ENCODE measurements at regions not wholly inside any gene's neighbourhood (a gene's known extent, or its start where the extent isn't known, plus 50 kb on each side); places are given as distances from the start of the nearest gene placed in this dataset.

DNA sequence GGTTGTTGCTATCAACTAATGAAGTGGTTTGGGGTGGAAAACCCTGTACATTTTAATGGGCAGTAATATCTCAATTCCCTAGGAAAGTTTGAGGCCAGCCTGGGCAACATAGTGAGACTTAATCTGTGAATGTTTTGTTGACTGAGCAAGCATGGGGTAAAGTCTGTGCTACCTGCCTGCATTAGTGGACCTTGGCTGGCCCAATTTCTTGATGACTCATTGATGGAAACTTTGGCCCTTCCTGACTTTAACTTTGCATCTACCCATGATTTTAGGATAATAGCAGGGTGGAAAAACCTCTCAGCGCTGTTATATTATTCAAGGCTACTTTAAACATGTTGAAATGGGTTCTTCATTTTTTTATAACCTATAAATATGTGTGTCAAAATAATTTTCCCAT is 389.4 kb upstream of the RORB start:
- no peak overlapping the region for H3K4me3 ChIP-seq (ENCODE audit: control insufficient read depth, low read depth, low read length)
- no peak for DNase-seq (ENCODE audit: low read depth)
- TF ChIP-seq, protein P1, sequence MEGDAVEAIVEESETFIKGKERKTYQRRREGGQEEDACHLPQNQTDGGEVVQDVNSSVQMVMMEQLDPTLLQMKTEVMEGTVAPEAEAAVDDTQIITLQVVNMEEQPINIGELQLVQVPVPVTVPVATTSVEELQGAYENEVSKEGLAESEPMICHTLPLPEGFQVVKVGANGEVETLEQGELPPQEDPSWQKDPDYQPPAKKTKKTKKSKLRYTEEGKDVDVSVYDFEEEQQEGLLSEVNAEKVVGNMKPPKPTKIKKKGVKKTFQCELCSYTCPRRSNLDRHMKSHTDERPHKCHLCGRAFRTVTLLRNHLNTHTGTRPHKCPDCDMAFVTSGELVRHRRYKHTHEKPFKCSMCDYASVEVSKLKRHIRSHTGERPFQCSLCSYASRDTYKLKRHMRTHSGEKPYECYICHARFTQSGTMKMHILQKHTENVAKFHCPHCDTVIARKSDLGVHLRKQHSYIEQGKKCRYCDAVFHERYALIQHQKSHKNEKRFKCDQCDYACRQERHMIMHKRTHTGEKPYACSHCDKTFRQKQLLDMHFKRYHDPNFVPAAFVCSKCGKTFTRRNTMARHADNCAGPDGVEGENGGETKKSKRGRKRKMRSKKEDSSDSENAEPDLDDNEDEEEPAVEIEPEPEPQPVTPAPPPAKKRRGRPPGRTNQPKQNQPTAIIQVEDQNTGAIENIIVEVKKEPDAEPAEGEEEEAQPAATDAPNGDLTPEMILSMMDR (conservative IDR thresholded peaks at IDR 0.05; ENCODE audit: control insufficient read depth, insufficient read depth, low read depth, low read length): no peak

DNA sequence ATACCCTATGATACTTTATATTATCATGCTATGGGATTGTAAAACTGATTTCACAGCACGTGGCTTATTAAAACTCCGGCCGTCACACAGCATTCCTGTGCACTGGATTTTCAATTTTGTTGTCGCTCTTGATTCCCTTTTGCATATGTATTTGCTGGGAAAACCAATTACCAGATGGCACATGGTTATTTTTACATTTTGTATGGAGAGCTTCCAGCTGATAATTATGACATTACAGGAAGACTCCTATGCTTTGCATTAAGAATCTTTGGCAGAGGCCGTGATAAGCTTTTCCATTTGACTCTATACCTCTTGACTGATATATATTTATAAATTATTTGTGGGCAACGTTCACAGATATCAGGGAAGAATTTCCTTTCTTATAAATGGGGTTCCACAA is 381.2 kb upstream of the RORB start:
- no peak overlapping the region for H3K4me3 ChIP-seq (ENCODE audit: control insufficient read depth, low read depth, low read length)
- no peak for DNase-seq (ENCODE audit: low read depth)
- TF ChIP-seq, protein P1 (conservative IDR thresholded peaks at IDR 0.05; ENCODE audit: control insufficient read depth, insufficient read depth, low read depth, low read length): no peak

DNA sequence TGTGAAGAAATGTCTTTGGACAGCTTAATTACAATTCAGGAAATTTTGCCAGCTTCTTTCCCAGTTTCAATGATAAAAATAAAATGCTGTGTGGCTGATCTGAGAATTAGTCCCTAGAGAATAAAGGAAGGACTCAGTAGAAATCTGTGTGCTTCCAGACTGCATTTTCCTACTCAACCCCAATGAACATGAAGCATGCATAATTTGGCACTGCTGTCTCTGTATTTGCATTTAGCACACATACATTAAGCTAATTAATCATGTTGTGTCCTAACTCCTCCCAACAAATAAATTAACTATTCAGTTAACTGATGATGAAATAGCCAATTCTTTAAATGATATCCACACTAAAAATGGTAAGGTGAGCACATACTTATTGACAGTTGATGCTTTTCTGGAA is 380.0 kb upstream of the RORB start:
- TF ChIP-seq, protein P1 (conservative IDR thresholded peaks at IDR 0.05; ENCODE audit: control insufficient read depth, insufficient read depth, low read depth, low read length): no peak
- DNase-seq (ENCODE audit: low read depth): no peak
- H3K4me3 ChIP-seq (ENCODE audit: control insufficient read depth, low read depth, low read length): no peak overlapping the region

DNA sequence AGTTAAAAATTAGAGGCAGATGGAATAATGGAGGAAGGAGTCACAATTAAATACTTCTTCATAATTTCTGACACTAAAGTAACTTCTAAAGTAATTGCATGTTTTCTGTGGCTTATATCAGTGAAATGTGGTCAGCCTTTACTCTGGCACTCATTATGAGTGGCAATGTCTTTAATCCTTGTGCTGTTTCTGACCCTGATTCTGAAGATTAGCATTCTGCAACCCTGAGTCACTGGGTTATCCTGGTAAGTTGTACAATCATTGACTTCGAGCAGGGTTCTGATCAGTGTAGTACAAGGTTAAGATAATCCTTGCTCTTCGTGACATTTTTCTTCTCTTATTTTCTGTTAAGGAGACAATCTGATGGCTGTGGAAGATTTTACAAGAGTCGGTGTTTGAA is 379.4 kb upstream of the RORB start:
- TF ChIP-seq, protein P1 (conservative IDR thresholded peaks at IDR 0.05; ENCODE audit: control insufficient read depth, insufficient read depth, low read depth, low read length): no peak
- DNase-seq (ENCODE audit: low read depth): no peak
- no peak overlapping the region for H3K4me3 ChIP-seq (ENCODE audit: control insufficient read depth, low read depth, low read length)

DNA sequence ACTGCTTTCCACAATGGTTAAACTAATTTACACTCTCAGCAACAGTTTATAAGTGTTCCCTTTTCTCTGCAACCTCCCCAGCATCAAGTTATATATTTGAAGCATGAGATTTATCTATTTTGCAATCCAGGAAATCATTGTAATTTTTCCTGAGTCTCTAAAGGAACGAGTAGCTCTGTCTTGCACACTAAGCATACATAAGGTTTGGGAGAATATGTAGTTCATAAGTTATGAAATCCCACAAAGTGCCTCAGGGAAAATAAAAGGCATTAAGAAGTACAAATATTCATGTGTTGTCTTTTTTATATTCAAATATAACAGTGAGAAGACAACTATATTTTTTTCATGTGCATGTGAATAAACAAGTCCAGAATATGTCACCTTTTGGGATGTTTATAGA is 377.1 kb upstream of the RORB start:
- no peak overlapping the region for H3K4me3 ChIP-seq (ENCODE audit: control insufficient read depth, low read depth, low read length)
- TF ChIP-seq, protein P1 (conservative IDR thresholded peaks at IDR 0.05; ENCODE audit: control insufficient read depth, insufficient read depth, low read depth, low read length): no peak
- no peak for DNase-seq (ENCODE audit: low read depth)

DNA sequence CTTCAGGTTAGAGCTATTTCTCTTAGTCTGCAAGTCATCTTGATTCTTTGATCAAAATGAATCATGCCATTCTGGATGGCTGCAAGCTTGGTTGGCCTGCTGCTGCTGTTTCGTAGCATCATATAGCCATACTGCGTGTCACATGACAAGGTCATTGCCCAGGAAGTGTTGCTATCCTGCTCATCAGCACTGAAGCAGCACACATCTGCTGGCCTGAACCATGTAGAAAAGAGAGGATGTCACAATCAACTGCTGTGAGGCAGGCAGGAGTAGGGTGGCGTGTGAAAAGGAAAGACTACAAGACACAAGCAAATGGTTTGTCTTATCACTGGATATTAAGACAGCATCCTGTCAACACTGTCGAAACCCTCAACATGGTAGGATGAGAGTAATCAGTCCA is 376.7 kb upstream of the RORB start:
- TF ChIP-seq, protein P1 (conservative IDR thresholded peaks at IDR 0.05; ENCODE audit: control insufficient read depth, insufficient read depth, low read depth, low read length): no peak
- no peak for DNase-seq (ENCODE audit: low read depth)
- no peak overlapping the region for H3K4me3 ChIP-seq (ENCODE audit: control insufficient read depth, low read depth, low read length)

DNA sequence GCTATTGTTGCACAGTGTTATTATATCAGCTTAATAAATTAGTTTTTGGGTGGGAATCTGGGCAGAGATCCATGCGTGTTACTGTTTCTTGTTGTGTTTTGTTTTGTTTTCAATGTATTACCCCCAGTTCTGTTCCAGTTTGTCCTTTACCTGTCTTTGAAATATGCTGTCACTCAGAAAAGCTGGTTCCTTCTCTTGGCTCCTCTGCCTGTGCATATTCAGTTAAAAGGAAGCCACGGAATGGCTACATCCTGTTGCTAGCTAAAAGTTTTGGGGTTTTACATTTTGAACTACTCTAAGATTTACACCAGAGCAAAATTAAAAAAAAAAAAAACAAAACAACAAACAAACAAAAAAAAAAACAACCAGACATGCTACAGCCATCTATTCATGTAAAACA is 374.9 kb upstream of the RORB start:
- TF ChIP-seq, protein P1 (conservative IDR thresholded peaks at IDR 0.05; ENCODE audit: control insufficient read depth, insufficient read depth, low read depth, low read length): no peak
- DNase-seq (ENCODE audit: low read depth): no peak
- no peak overlapping the region for H3K4me3 ChIP-seq (ENCODE audit: control insufficient read depth, low read depth, low read length)
